Liver (tissue), 3 donors: ENCODE measurements at regions not wholly inside any gene's neighbourhood (a gene's known extent, or its start where the extent isn't known, plus 50 kb on each side); places are given as distances from the start of the nearest gene placed in this dataset.

Experiments
- ATF3 ChIP-seq: IDR thresholded peaks from 2 replicates; pipeline ENCODE4 v1.6.1; 2016; ENCODE audit warnings: antibody characterized with exemption
- CTCF ChIP-seq: fragments of 150-350 bp; IDR thresholded peaks from 2 replicates; pipeline ENCODE4 v1.5.1; 2017; ENCODE audit warnings: improper control_type of control experiment, low read depth, low read length; ENCODE audit not compliant: missing input control
- EGR1 ChIP-seq, 2 donors: IDR thresholded peaks; 2 replicates each; pipeline ENCODE4 v1.6.1; 2016 to 2018; ENCODE audit warnings: antibody characterized with exemption in 2 of 2, low read depth in 2 of 2
- REST ChIP-seq: IDR thresholded peaks from 2 replicates; pipeline ENCODE4 v1.6.1; 2016; ENCODE audit warnings: antibody characterized with exemption, mild to moderate bottlenecking
- RXRA ChIP-seq, 2 donors: IDR thresholded peaks; 2 replicates each; pipeline ENCODE4 v1.6.1; 2017 to 2018; ENCODE audit warnings: antibody characterized with exemption in 2 of 2, mild to moderate bottlenecking in 1 of 2
- ZBTB33 ChIP-seq: IDR thresholded peaks from 2 replicates; pipeline ENCODE4 v1.6.1; 2016; ENCODE audit warnings: antibody characterized with exemption
- donor health status: healthy.
- donor health status: healthy.

GRCh38 chr4:174183259-174183658, 100.2 kb downstream of the FBXO8 start:
- TF ChIP-seq CTCF, result no peak
- TF ChIP-seq ATF3, result no peak
- TF ChIP-seq EGR1 (IDR thresholded peaks at IDR 0.05; ENCODE audit: low read depth in 2 of 2), result no peak
- no peak for TF ChIP-seq RXRA (IDR thresholded peaks at IDR 0.05)
- no peak for TF ChIP-seq ZBTB33
- no peak for TF ChIP-seq REST
